ENCODE measurements at regions not wholly inside any gene's neighbourhood (a gene's known extent, or its start where the extent isn't known, plus 50 kb on each side); places are given as distances from the start of the nearest gene placed in this dataset.

- H3K36me3 Mint-ChIP-seq (ENCODE audit: unreplicated experiment): no peaks in the 10 kb centered on the region
- no peak overlapping the region for H3K27ac Mint-ChIP-seq (ENCODE audit: unreplicated experiment)
- H3K4me1 Mint-ChIP-seq (ENCODE audit: unreplicated experiment): no peaks in the 10 kb centered on the region
- no peak overlapping the region for H3K4me3 Mint-ChIP-seq (ENCODE audit: unreplicated experiment)
- TF ChIP-seq CTCF (IDR thresholded peaks at IDR 0.05): no peak
- DNase-seq (ENCODE audit: extremely low spot score, unreplicated experiment): no peak
- H3K27me3 Mint-ChIP-seq (ENCODE audit: unreplicated experiment): peaks cover 4% of the 10 kb centered on the region
- no peaks in the 10 kb centered on the region for H3K9me3 Mint-ChIP-seq (ENCODE audit: unreplicated experiment)
Measured at GRCh38 chr13:61010358-61010757, 405.3 kb downstream of the PCDH20 start.

- Mint-ChIP-seq H3K4me1 (ENCODE audit: unreplicated experiment) (no peaks in the 10 kb centered on the region), H3K36me3 (ENCODE audit: unreplicated experiment) (no peaks in the 10 kb centered on the region), H3K27ac (ENCODE audit: unreplicated experiment) (no peak overlapping the region), H3K4me3 (ENCODE audit: unreplicated experiment) (no peak overlapping the region), H3K27me3 (ENCODE audit: unreplicated experiment) (no peaks in the 10 kb centered on the region), H3K9me3 (ENCODE audit: unreplicated experiment) (peaks cover 6% of the 10 kb centered on the region)
- DNase-seq (ENCODE audit: extremely low spot score, unreplicated experiment): no peak
- TF ChIP-seq CTCF (IDR thresholded peaks at IDR 0.05): no peak
Measured at GRCh38 chr13:61002686-61003085, 413.0 kb downstream of the PCDH20 start.

- H3K36me3 Mint-ChIP-seq (ENCODE audit: unreplicated experiment): no peaks in the 10 kb centered on the region
- H3K4me1 Mint-ChIP-seq (ENCODE audit: unreplicated experiment): no peaks in the 10 kb centered on the region
- no peaks in the 10 kb centered on the region for H3K9me3 Mint-ChIP-seq (ENCODE audit: unreplicated experiment)
- no peak overlapping the region for H3K27ac Mint-ChIP-seq (ENCODE audit: unreplicated experiment)
- H3K4me3 Mint-ChIP-seq (ENCODE audit: unreplicated experiment): no peak overlapping the region
- DNase-seq (ENCODE audit: extremely low spot score, unreplicated experiment): no peak
- TF ChIP-seq CTCF (IDR thresholded peaks at IDR 0.05): no peak
- H3K27me3 Mint-ChIP-seq (ENCODE audit: unreplicated experiment): peaks cover 5% of the 10 kb centered on the region
Measured at GRCh38 chr13:60990032-60990733, 425.5 kb downstream of the PCDH20 start.

GRCh38 chr13:60986301-60986700 is 429.3 kb downstream of the PCDH20 start:
- DNase-seq (ENCODE audit: extremely low spot score, unreplicated experiment): no peak
- H3K36me3 Mint-ChIP-seq (ENCODE audit: unreplicated experiment): no peaks in the 10 kb centered on the region
- peaks cover 3% of the 10 kb centered on the region for H3K27me3 Mint-ChIP-seq (ENCODE audit: unreplicated experiment)
- no peak overlapping the region for H3K4me3 Mint-ChIP-seq (ENCODE audit: unreplicated experiment)
- no peak for TF ChIP-seq CTCF (IDR thresholded peaks at IDR 0.05)
- H3K9me3 Mint-ChIP-seq (ENCODE audit: unreplicated experiment): no peaks in the 10 kb centered on the region
- no peaks in the 10 kb centered on the region for H3K4me1 Mint-ChIP-seq (ENCODE audit: unreplicated experiment)
- H3K27ac Mint-ChIP-seq (ENCODE audit: unreplicated experiment): no peak overlapping the region

GRCh38 chr13:60981407-60981806 is 434.2 kb downstream of the PCDH20 start:
- peaks cover 13% of the 10 kb centered on the region for H3K9me3 Mint-ChIP-seq (ENCODE audit: unreplicated experiment)

More at GRCh38 chr13:60981407-60981806, 434.2 kb downstream of the PCDH20 start:
- H3K4me1 Mint-ChIP-seq (ENCODE audit: unreplicated experiment): no peaks in the 10 kb centered on the region
- no peak for TF ChIP-seq CTCF (IDR thresholded peaks at IDR 0.05)
- DNase-seq (ENCODE audit: extremely low spot score, unreplicated experiment): no peak
- no peak overlapping the region for H3K4me3 Mint-ChIP-seq (ENCODE audit: unreplicated experiment)
- H3K27me3 Mint-ChIP-seq (ENCODE audit: unreplicated experiment): peaks cover 3% of the 10 kb centered on the region
- H3K36me3 Mint-ChIP-seq (ENCODE audit: unreplicated experiment): no peaks in the 10 kb centered on the region
- no peak overlapping the region for H3K27ac Mint-ChIP-seq (ENCODE audit: unreplicated experiment)

Measured in osteocyte (in vitro differentiated cells).